Loucy (cell line): ENCODE measurements at regions not wholly inside any gene's neighbourhood (a gene's known extent, or its start where the extent isn't known, plus 50 kb on each side); places are given as distances from the start of the nearest gene placed in this dataset.
"Not testable (repeated sequence)": the region's sequence is repeated elsewhere in the genome, so short reads cannot be mapped to it uniquely, and the experiment has no call there.

ENCODE experiments used
- H2AFZ ChIP-seq: fragments of 200-600 bp; sonication (generic); 2 replicates; pipeline ENCODE4 v1.6.0; 2016; ENCODE audit warnings: antibody characterized with exemption, mild to moderate bottlenecking, low read length, moderate library complexity
- H3F3A ChIP-seq: fragments of 200-600 bp; 2 replicates; pipeline ENCODE4 v1.6.0; 2016; ENCODE audit warnings: antibody characterized with exemption, low read depth, mild to moderate bottlenecking
- H3K27me3 ChIP-seq: fragments of 200-600 bp; sonication (generic); 2 replicates; pipeline ENCODE4 v1.6.1; 2014; ENCODE audit warnings: low read length, mild to moderate bottlenecking; ENCODE audit not compliant: insufficient read depth, poor library complexity, severe bottlenecking
- H3K36me3 ChIP-seq: fragments of 200-600 bp; sonication (generic); 2 replicates; pipeline ENCODE4 v1.6.1; 2016; ENCODE audit warnings: low read length; ENCODE audit not compliant: insufficient read depth
- H3K4me1 ChIP-seq: fragments of 200-600 bp; sonication (generic); 2 replicates; pipeline ENCODE4 v1.5.1; 2014; ENCODE audit warnings: low read length, mild to moderate bottlenecking; ENCODE audit not compliant: insufficient read depth, poor library complexity, severe bottlenecking
- H3K4me2 ChIP-seq: fragments of 200-600 bp; sonication (generic); 2 replicates; pipeline ENCODE4 v1.6.0; 2014; ENCODE audit warnings: antibody characterized with exemption, low read length, low read depth, mild to moderate bottlenecking; ENCODE audit not compliant: poor library complexity, severe bottlenecking
- H3K4me3 ChIP-seq: fragments of 200-600 bp; sonication (generic); 2 replicates; pipeline ENCODE4 v1.5.1; 2014; ENCODE audit warnings: low read length, mild to moderate bottlenecking, mixed read lengths; ENCODE audit not compliant: poor library complexity, severe bottlenecking
- H3K79me2 ChIP-seq: fragments of 200-600 bp; sonication (generic); 2 replicates; pipeline ENCODE4 v1.6.1; 2014; ENCODE audit warnings: low read length; ENCODE audit not compliant: insufficient read depth
- H3K9ac ChIP-seq: fragments of 200-600 bp; sonication (generic); 2 replicates; pipeline ENCODE4 v1.6.0; 2014; ENCODE audit warnings: mild to moderate bottlenecking, low read depth, low read length, moderate library complexity; ENCODE audit not compliant: poor library complexity, severe bottlenecking
- H3K9me2 ChIP-seq: fragments of 200-600 bp; sonication (generic); replicated peaks from 2 replicates; pipeline ENCODE4 v1.6.1; 2016; ENCODE audit warnings: low read depth, low read length, mixed read lengths
- H3K9me3 ChIP-seq: fragments of 200-600 bp; sonication (generic); 2 replicates; pipeline ENCODE4 v1.6.1; 2014; ENCODE audit warnings: mild to moderate bottlenecking, antibody characterized with exemption, low read length, low read depth; ENCODE audit not compliant: insufficient read depth
- H4K20me1 ChIP-seq: fragments of 200-600 bp; sonication (generic); 2 replicates; pipeline ENCODE4 v1.6.0; 2014; ENCODE audit warnings: antibody characterized with exemption, low read length, mild to moderate bottlenecking; ENCODE audit not compliant: insufficient read depth, poor library complexity, severe bottlenecking
- CTCF ChIP-seq: fragments of 200-600 bp; sonication (generic); conservative IDR thresholded peaks from 2 replicates; pipeline ENCODE4 v1.5.1; 2014; ENCODE audit warnings: mild to moderate bottlenecking, antibody characterized with exemption, low read length
- EZH2phosphoT487 ChIP-seq: fragments of 200-600 bp; IDR thresholded peaks from 2 replicates; pipeline ENCODE4 v1.6.1; 2018; ENCODE audit warnings: antibody characterized with exemption, mild to moderate bottlenecking, moderate library complexity, borderline replicate concordance

DNA sequence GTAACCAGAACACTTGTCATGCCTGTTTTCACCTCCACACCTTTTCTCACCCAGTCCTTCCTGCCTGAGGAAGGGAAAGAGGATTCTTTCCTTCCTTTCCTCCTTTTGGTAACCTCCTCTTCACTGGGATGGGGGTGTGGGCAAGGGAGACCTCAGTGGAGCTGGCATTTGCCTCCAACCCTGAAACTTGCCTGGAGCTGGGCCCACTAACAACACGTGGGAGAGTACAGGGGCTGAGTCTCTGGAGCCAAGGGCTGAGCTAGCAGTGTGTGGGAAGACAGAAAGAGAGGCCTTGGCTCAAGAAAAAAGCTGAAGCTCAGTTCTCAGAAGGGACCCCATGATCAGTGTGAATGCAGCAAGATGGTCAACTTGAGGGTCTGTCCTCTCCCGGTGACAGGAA, 86.6 kb upstream of the SLC6A11 start:
- no peaks in the 10 kb centered on the region for H3K9me3 ChIP-seq
- no peak overlapping the region for H3K9ac ChIP-seq
- no peaks in the 10 kb centered on the region for H3K27me3 ChIP-seq
- H3K4me2 ChIP-seq: no peak overlapping the region
- no peaks in the 10 kb centered on the region for H3F3A ChIP-seq
- H2AFZ ChIP-seq: no peak overlapping the region
- H3K4me1 ChIP-seq: no peaks in the 10 kb centered on the region
- H3K4me3 ChIP-seq: no peak overlapping the region
- no peaks in the 10 kb centered on the region for H3K79me2 ChIP-seq
- no peaks in the 10 kb centered on the region for H3K9me2 ChIP-seq
- H4K20me1 ChIP-seq: no peaks in the 10 kb centered on the region
- no peak for TF ChIP-seq EZH2phosphoT487
- TF ChIP-seq CTCF: no peak
- no peaks in the 10 kb centered on the region for H3K36me3 ChIP-seq

- Histone ChIP-seq H3K4me3 (no peak overlapping the region), H3F3A (no peaks in the 10 kb centered on the region), H3K9ac (no peak overlapping the region), H3K4me1 (no peaks in the 10 kb centered on the region), H3K9me3 (no peaks in the 10 kb centered on the region), H3K36me3 (no peaks in the 10 kb centered on the region), H2AFZ (no peak overlapping the region), H3K4me2 (no peak overlapping the region), H3K79me2 (no peaks in the 10 kb centered on the region), H3K27me3 (no peaks in the 10 kb centered on the region), H3K9me2 (no peaks in the 10 kb centered on the region), H4K20me1 (no peaks in the 10 kb centered on the region)
- TF ChIP-seq CTCF (no peak), EZH2phosphoT487 (no peak)
Measured at GRCh38 chr3:10732292-10732691, 83.7 kb upstream of the SLC6A11 start.

- no peak for TF ChIP-seq EZH2phosphoT487
- no peak overlapping the region for H3K9ac ChIP-seq
- H3K27me3 ChIP-seq: no peaks in the 10 kb centered on the region
- H3K36me3 ChIP-seq: no peaks in the 10 kb centered on the region
- no peak overlapping the region for H3K4me3 ChIP-seq
- H4K20me1 ChIP-seq: no peaks in the 10 kb centered on the region
- no peak overlapping the region for H3K4me2 ChIP-seq
- no peaks in the 10 kb centered on the region for H3K79me2 ChIP-seq
- no peak overlapping the region for H2AFZ ChIP-seq
- H3F3A ChIP-seq: no peaks in the 10 kb centered on the region
- no peaks in the 10 kb centered on the region for H3K9me2 ChIP-seq
- H3K4me1 ChIP-seq: no peaks in the 10 kb centered on the region
- no peaks in the 10 kb centered on the region for H3K9me3 ChIP-seq
Measured at GRCh38 chr3:10733297-10733696, 82.7 kb upstream of the SLC6A11 start.

GRCh38 chr3:10736444-10736843, 79.6 kb upstream of the SLC6A11 start:
- not testable (repeated sequence) for H3K27me3 ChIP-seq, H3K36me3 ChIP-seq, H3K9ac ChIP-seq, H4K20me1 ChIP-seq, H3K4me3 ChIP-seq, H2AFZ ChIP-seq, H3K79me2 ChIP-seq, H3K4me1 ChIP-seq, H3K9me2 ChIP-seq, H3F3A ChIP-seq, H3K9me3 ChIP-seq, H3K4me2 ChIP-seq
